ENCODE measurements at regions not wholly inside any gene's neighbourhood (a gene's known extent, or its start where the extent isn't known, plus 50 kb on each side); places are given as distances from the start of the nearest gene placed in this dataset.

- no peak for DNase-seq (ENCODE audit: low read depth in 2 of 2)
Measured at GRCh38 chr20:57056651-57057050, 209.8 kb downstream of the BMP7 start.

- no peak for DNase-seq (ENCODE audit: low read depth in 2 of 2)
Measured at GRCh38 chr20:57059055-57059596, 207.3 kb downstream of the BMP7 start.

GRCh38 chr20:57060407-57061050 lies 205.9 kb downstream of the BMP7 start:
- no peak for DNase-seq (ENCODE audit: low read depth in 2 of 2)

- no peak for DNase-seq (ENCODE audit: low read depth in 2 of 2)
Measured at GRCh38 chr20:57061051-57061900, 205.2 kb downstream of the BMP7 start.

GRCh38 chr20:57062241-57062640 lies 204.2 kb downstream of the BMP7 start:
- no peak for DNase-seq (ENCODE audit: low read depth in 2 of 2)

GRCh38 chr20:57062696-57063270 lies 203.7 kb downstream of the BMP7 start:
- DNase-seq (ENCODE audit: low read depth in 2 of 2) = no peak

- DNase-seq (ENCODE audit: low read depth in 2 of 2) = no peak
Measured at GRCh38 chr20:57064836-57065235, 201.6 kb downstream of the BMP7 start.

- DNase-seq (ENCODE audit: low read depth in 2 of 2) = no peak
Measured at GRCh38 chr20:57065646-57066045, 200.8 kb downstream of the BMP7 start.

GRCh38 chr20:57066126-57066900 lies 200.1 kb downstream of the BMP7 start:
- no peak for DNase-seq (ENCODE audit: low read depth in 2 of 2)

GRCh38 chr20:57069442-57069841 lies 197.0 kb downstream of the BMP7 start:
- DNase-seq (ENCODE audit: low read depth in 2 of 2) = no peak

- DNase-seq (ENCODE audit: low read depth in 2 of 2) = no peak
Measured at GRCh38 chr20:57070296-57070695, 196.1 kb downstream of the BMP7 start.

GRCh38 chr20:57071283-57071731 lies 195.1 kb downstream of the BMP7 start:
- no peak for DNase-seq (ENCODE audit: low read depth in 2 of 2)

- DNase-seq (ENCODE audit: low read depth in 2 of 2) = no peak
Measured at GRCh38 chr20:57071954-57072583, 194.4 kb downstream of the BMP7 start.

- no peak for DNase-seq (ENCODE audit: low read depth in 2 of 2)
Measured at GRCh38 chr20:57073402-57073801, 193.0 kb downstream of the BMP7 start.

GRCh38 chr20:57074386-57074785 lies 192.1 kb downstream of the BMP7 start:
- no peak for DNase-seq (ENCODE audit: low read depth in 2 of 2)

- DNase-seq (ENCODE audit: low read depth in 2 of 2) = no peak
Measured at GRCh38 chr20:57075181-57075580, 191.3 kb downstream of the BMP7 start.

- DNase-seq (ENCODE audit: low read depth in 2 of 2) = no peak
Measured at GRCh38 chr20:57075603-57076002, 190.8 kb downstream of the BMP7 start.

- DNase-seq (ENCODE audit: low read depth in 2 of 2) = no peak
Measured at GRCh38 chr20:57076152-57076652, 190.2 kb downstream of the BMP7 start.

GRCh38 chr20:57076951-57077350 lies 189.5 kb downstream of the BMP7 start:
- DNase-seq (ENCODE audit: low read depth in 2 of 2) = no peak

- DNase-seq (ENCODE audit: low read depth in 2 of 2) = no peak
Measured at GRCh38 chr20:57078116-57078515, 188.3 kb downstream of the BMP7 start.

All from stimulated activated CD8-positive, alpha-beta memory T cell treated with anti-CD3 and anti-CD28 coated beads, Interleukin-15, amount 100 ng/mL, for 48 hours (primary cell).